ENCODE measurements at regions not wholly inside any gene's neighbourhood (a gene's known extent, or its start where the extent isn't known, plus 50 kb on each side); places are given as distances from the start of the nearest gene placed in this dataset.

DNA sequence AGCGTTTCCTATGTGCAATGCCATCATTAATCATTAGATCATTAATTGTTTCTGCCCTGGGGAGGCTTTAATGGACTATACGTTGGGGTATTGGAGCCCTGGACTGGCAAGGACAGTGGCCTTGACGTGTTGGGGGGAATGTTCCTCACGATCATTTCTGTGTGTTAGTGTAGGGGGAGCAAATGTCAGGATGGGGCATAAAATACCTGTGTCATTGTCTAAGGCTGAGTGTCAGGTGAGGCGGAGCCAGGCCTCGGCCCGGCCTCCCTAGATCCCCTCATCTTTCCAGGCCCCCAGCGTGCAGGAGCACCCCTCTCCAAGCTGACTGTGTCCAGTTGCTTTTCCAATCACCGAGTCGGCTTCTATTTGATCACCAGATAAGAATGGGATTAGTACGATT lies 346.4 kb upstream of the SHH start:
- TF ChIP-seq ZNF225 (CRISPR knock-in tag; IDR thresholded peaks at IDR 0.05) (no peak), POLR2AphosphoS5 (IDR thresholded peaks at IDR 0.05; ENCODE audit: low read depth, low read length) (no peak), ZNF563 (CRISPR knock-in tag; IDR thresholded peaks at IDR 0.05) (no peak), MZF1 (CRISPR knock-in tag; IDR thresholded peaks at IDR 0.05; ENCODE audit: borderline replicate concordance) (no peak), U2AF1 (optimal IDR thresholded peaks at IDR 0.05; ENCODE audit: low read depth, low read length) (no peak)
- TF ChIP-seq, protein P1, sequence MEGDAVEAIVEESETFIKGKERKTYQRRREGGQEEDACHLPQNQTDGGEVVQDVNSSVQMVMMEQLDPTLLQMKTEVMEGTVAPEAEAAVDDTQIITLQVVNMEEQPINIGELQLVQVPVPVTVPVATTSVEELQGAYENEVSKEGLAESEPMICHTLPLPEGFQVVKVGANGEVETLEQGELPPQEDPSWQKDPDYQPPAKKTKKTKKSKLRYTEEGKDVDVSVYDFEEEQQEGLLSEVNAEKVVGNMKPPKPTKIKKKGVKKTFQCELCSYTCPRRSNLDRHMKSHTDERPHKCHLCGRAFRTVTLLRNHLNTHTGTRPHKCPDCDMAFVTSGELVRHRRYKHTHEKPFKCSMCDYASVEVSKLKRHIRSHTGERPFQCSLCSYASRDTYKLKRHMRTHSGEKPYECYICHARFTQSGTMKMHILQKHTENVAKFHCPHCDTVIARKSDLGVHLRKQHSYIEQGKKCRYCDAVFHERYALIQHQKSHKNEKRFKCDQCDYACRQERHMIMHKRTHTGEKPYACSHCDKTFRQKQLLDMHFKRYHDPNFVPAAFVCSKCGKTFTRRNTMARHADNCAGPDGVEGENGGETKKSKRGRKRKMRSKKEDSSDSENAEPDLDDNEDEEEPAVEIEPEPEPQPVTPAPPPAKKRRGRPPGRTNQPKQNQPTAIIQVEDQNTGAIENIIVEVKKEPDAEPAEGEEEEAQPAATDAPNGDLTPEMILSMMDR (CRISPR knock-in tag; IDR thresholded peaks at IDR 0.05), result no peak

Data from HepG2 (cell line).